ENCODE measurements at regions not wholly inside any gene's neighbourhood (a gene's known extent, or its start where the extent isn't known, plus 50 kb on each side); places are given as distances from the start of the nearest gene placed in this dataset.

DNA sequence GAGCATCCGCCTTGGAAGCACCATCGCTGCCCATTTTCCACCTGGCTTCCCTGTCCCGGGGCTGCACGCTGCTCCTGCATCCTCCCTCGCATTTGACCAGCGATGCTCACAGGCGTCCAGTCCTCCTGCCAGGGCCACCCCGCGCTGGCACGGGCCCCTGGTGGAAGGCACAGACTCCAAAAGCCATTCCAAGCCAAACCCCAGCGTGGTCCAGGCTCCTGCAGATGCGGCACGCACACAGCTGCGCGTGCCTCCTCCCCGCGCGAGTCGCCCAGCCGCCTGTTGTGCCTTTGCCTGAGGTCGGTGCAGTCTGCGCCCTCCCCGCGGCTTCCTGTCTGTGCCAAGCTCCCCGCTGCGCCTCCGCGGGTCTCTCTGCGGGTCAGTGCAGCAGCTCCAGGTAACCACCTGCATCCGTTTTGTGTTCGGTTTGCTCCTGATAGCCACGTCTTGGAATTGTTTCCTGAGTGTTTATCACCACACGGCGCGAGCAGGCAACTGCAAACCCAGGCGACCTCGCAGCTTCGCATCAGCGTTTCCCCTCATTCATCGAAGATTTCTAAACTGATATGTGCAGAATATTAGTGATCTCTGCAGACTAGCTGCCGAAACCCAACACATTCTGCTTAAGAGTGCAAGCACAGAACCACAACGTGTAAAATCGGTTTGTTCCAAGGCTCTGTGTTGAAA, 65.2 kb upstream of the SALL3 start:
- TF ChIP-seq POLR2A (IDR thresholded peaks at IDR 0.05) (no peak), CTCF (IDR thresholded peaks at IDR 0.05) (no peak)
